NCI-H82 treated with DMSO at 0.1 percent for 48 hours (cell line): ENCODE measurements at regions not wholly inside any gene's neighbourhood (a gene's known extent, or its start where the extent isn't known, plus 50 kb on each side); places are given as distances from the start of the nearest gene placed in this dataset.

Experiments
- DNase-seq: peaks from one replicate; lab custom pipeline; 2025; ENCODE audit not compliant: unreplicated experiment; lab: John Stamatoyannopoulos, UW

DNA sequence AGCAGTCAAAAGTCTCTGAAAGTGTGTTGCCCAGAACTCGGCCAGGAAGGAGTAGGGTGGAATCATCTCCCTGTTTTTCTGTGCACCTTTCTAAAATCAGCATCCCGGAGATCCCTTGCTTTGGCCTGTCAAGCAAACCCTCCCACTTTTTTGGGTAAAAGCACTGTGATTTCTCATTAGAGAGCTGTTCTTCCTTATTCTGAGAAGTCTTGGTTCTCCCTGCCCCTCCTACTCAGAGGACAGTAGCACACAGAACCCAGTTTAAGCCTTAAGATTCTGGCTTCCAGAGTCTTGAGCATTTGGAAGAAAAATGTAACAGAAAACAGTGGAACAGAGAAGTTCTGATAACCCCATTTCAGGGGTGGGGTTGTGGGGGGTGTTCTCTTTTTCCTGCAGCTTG lies 52.6 kb upstream of the KATNAL1 start:
- no peak for DNase-seq

GRCh38 chr13:30360586-30360985 lies 53.2 kb upstream of the KATNAL1 start:
- no peak for DNase-seq

DNA sequence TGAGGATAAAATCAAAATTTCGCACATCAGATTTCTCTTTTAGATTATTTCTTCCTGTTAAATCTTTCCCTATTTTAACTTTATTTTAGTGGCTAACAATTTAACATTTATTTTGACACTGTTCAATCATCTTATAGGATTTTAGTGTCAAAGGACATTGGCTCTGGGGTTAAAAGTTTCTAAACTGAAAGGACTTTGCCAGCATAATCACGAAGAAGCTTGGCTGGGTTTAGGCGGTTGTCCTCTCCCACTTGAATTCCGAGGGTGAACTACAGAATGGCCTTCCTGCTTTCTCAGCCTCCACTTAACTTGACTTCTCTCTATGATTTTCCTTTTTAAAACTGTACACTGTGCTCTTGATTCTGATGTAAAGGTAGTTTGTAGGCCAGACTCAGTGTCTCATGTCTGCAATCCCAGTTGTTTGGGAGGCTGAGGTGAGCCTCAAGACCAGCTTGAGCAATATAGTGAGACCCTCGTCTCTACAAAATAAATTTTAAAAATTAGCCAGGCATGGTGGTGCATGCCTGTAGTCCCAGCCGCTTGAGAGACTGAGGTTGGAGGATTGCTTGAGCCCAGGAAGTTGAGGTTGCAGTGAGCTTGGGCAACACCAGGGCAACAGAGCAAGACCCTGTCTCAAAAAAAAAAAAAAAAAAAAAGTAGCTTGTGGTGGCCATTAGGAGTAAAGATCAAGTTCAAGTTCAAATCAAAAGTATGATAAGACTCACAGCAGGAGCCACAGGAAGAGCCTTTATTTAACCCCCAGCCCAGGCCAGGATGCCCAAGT lies 54.8 kb upstream of the KATNAL1 start:
- DNase-seq, result no peak

DNA sequence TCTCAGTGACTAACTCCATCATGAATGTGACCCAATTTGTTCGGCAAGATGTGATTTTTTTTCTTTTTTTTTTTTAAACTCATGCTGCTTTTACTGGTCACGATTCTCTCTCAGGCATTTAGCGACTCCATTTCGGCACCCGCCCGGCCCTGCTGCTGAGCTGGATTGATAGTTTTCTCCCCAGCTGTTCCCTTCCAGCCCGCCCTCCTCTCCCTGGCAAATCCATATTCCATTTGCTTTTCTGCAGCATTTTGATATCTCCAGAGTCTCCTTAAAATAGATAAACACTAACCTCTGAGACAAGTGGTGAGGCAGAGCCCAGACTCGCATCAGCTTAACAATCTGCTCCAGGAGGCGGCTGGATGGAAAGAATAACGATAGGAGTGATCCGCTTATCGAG lies 55.5 kb upstream of the KATNAL1 start:
- peak; percentile 22 for DNase-seq

- DNase-seq, result no peak
Observed at GRCh38 chr13:30363725-30364124, 56.4 kb upstream of the KATNAL1 start.

DNA sequence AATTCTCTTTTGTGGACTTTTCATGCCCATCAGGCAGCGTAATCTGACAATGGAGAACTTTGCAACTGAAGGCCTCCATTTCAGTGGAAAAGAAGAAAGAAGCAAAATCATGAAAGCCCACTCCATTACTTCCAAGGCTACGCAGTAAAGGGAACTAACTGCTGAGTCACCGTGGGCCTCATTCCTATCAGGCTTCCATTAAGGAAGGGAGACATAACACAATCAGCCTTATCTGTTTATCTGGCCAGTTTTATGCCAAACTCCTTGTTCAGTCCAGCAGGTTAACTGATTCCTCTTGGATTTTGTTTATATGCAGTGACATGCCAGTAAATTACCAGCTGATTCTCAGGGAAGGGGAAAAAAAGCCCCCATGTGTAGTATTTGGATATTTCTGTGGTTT lies 56.8 kb upstream of the KATNAL1 start:
- no peak for DNase-seq

- no peak for DNase-seq
Observed at GRCh38 chr13:30364876-30365275, 57.4 kb upstream of the UBE2L5 start.

- no peak for DNase-seq
Observed at GRCh38 chr13:30366088-30366487, 56.2 kb upstream of the UBE2L5 start.

DNA sequence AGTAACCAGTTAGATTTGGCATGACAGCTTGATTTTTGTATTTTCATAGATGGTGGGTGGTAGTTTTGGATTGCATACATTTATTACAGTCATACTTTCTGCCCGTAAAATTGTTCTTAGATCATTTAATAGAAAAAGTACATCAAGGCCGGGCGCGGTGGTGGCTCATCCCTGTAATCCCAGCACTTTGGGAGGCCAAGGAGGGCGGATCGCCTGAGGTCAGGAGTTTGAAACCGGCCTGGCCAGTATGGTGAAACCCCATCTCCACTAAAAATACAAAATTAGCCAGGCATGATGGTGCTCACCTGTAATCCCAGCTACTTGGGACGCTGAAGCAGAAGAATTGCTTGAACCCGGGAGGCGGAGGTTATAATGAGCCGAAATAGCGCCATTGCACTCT lies 55.0 kb upstream of the UBE2L5 start:
- DNase-seq, result no peak

DNA sequence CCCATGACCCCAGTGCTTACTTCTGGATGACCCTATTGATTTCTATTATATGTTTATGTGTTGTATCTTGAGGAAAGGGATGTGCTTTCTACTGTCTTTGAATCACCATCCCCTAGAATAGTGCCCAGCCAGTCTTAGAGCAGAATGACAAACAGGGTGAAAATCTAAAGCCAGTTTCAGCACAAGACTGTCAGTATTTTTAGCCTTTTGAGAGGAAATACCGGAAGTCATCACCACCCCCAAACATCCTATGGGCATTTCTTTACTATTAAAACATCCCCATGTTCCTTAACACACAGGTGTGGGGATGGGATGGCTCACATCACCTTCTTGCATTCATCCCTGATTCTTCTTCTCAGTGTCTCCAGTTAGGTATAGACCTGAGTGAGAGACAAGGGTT lies 52.1 kb upstream of the UBE2L5 start:
- no peak for DNase-seq

DNA sequence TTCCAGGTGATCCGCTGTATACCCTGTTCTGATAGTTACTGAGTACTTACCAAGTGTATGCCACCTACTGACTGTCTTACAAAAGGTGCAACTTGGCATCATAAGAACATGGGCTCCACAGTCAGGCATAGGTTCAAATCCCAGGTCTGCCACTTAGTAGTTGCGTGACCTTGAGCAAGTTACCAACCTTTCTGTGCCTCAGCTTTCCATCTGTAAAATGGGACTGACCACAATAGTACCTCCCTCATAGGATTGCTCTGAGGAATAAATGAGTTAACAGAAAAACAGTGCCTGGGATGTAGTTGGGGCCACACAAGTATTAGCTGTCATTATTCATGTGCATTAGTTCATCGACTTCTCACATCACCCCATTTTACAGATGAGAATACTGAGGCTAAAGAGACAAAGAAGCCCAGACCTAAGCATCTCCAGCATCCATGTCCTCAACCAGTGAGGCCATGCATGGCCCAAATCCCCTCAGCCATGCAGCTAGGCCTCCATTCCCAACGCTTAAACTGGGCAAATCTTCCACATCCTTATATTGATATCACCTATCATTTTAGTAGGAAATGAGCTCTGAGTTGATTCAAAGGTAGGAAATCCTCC lies 51.3 kb upstream of the UBE2L5 start:
- DNase-seq, result no peak

DNA sequence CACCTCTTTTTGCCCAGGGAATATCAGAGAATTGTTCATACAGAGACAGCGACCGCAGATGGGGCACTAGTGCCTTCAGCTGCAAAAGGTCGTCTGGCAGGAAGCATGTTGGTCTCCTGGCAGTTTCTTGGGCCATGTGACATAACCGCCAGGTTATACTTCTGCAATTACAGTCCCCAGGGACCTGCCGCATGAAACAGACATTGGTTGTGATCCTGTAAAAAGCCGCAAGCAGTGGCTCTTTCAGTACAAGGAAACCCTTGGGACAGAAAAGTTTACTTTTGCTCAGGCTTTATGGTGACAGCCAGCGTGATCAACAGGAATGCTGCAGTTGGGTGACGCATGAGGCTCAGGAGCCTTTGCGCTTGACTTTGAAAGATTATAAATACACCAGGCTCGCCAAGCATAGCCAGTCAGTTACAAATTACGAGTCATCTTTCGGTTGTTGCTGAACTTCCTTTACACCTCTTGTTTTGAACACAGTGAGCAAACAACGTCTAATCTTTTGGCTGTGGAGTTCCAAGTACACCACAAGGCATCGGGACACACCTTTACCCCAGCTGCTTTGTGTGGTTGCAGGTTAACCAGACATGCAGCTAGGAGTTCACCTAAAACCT lies 50.5 kb upstream of the UBE2L5 start:
- DNase-seq, result no peak
